ENCODE measurements at regions not wholly inside any gene's neighbourhood (a gene's known extent, or its start where the extent isn't known, plus 50 kb on each side); places are given as distances from the start of the nearest gene placed in this dataset.
A peak's percentile ranks its signal among the peaks of the same experiment; 100 is the strongest.

- DNase-seq (no peak), ATAC-seq (peak; percentile 67)
- Histone ChIP-seq H3K4me3 (no peak overlapping the region), H3K4me1 (ENCODE audit: low read depth) (peaks cover 4% of the 10 kb centered on the region), H3K9me3 (no peaks in the 10 kb centered on the region), H3K36me3 (ENCODE audit: low read depth) (no peaks in the 10 kb centered on the region)
- intact Hi-C loops (cut with DNase I, micrococcal nuclease), result no loop called here
- no peak for TF ChIP-seq CTCF (IDR thresholded peaks at IDR 0.05)
Measured at GRCh38 chr1:8090241-8090702, 64.2 kb upstream of the ERRFI1 start.

GRCh38 chr1:8089535-8090228 is 63.6 kb upstream of the ERRFI1 start:
- TF ChIP-seq CTCF (IDR thresholded peaks at IDR 0.05), result no peak
- peaks cover 4% of the 10 kb centered on the region for H3K4me1 ChIP-seq (ENCODE audit: low read depth)
- DNase-seq (no peak), ATAC-seq (no peak)
- no peak overlapping the region for H3K4me3 ChIP-seq
- H3K9me3 ChIP-seq, result no peaks in the 10 kb centered on the region
- intact Hi-C loops (cut with DNase I, micrococcal nuclease), result no loop called here
- no peaks in the 10 kb centered on the region for H3K36me3 ChIP-seq (ENCODE audit: low read depth)

- Histone ChIP-seq H3K4me1 (ENCODE audit: low read depth) (peaks cover 8% of the 10 kb centered on the region), H3K9me3 (no peaks in the 10 kb centered on the region), H3K4me3 (no peak overlapping the region), H3K36me3 (ENCODE audit: low read depth) (no peaks in the 10 kb centered on the region)
- TF ChIP-seq CTCF (IDR thresholded peaks at IDR 0.05), result no peak
- intact Hi-C loops (cut with DNase I, micrococcal nuclease), result no loop called here
- no peak for DNase-seq
- no peak for ATAC-seq
Measured at GRCh38 chr1:8086055-8086454, 59.9 kb upstream of the ERRFI1 start.

- Histone ChIP-seq H3K9me3 (no peaks in the 10 kb centered on the region), H3K36me3 (ENCODE audit: low read depth) (no peaks in the 10 kb centered on the region), H3K4me3 (no peak overlapping the region), H3K4me1 (ENCODE audit: low read depth) (peaks cover 4% of the 10 kb centered on the region)
- no peak for ATAC-seq
- TF ChIP-seq CTCF (IDR thresholded peaks at IDR 0.05), result no peak
- intact Hi-C loops (cut with DNase I, micrococcal nuclease), result no loop called here
- DNase-seq, result no peak
Measured at GRCh38 chr1:8084913-8085312, 58.8 kb upstream of the ERRFI1 start.

- Histone ChIP-seq H3K9me3 (no peaks in the 10 kb centered on the region), H3K36me3 (ENCODE audit: low read depth) (no peaks in the 10 kb centered on the region), H3K4me1 (ENCODE audit: low read depth) (peaks cover 4% of the 10 kb centered on the region), H3K4me3 (no peak overlapping the region)
- ATAC-seq, result peak; percentile 84
- TF ChIP-seq CTCF (IDR thresholded peaks at IDR 0.05), result no peak
- intact Hi-C loops (cut with DNase I, micrococcal nuclease), result no loop called here
- no peak for DNase-seq
Measured at GRCh38 chr1:8083739-8084484, 57.8 kb upstream of the ERRFI1 start.
